ENCODE measurements at regions not wholly inside any gene's neighbourhood (a gene's known extent, or its start where the extent isn't known, plus 50 kb on each side); places are given as distances from the start of the nearest gene placed in this dataset.

- no peak for TF ChIP-seq POLR2A (IDR thresholded peaks at IDR 0.05)
- no peak for TF ChIP-seq CTCF (IDR thresholded peaks at IDR 0.05)
Measured at GRCh38 chr22:34036931-34037330, 116.7 kb upstream of the LARGE1 start.

Data from heart left ventricle (tissue), 13 donors.